IPS DF 4.7 (cell line): ENCODE measurements at regions not wholly inside any gene's neighbourhood (a gene's known extent, or its start where the extent isn't known, plus 50 kb on each side); places are given as distances from the start of the nearest gene placed in this dataset.
A peak's percentile ranks its signal among the peaks of the same experiment; 100 is the strongest.
"Not testable (repeated sequence)": the region's sequence is repeated elsewhere in the genome, so short reads cannot be mapped to it uniquely, and the experiment has no call there.

Experiments used
- DNase-seq: peaks from one replicate; pipeline ENCODE4 v3.0.0-alpha.2; 2013; ENCODE audit warnings: low spot score; ENCODE audit errors: extremely low read depth

DNA sequence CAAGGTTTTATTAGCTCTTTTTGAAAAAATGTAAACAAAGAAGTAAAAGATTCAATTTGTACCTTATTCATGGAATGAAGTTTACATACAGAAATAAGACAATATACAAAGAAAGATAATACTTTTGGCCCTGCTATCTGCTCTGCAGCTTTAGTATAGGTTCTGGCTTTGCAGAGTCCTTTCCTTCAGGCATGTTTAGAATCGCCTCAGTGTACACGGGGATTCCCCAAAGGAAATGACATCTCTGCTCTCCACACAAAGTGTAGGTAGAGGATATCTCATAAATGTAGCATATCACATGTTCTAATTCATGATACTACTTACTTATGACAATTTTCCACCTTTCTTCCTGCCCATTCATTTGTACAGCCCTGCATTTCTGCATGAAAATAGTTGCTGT lies 222.6 kb upstream of the DPYD start:
- DNase-seq: no peak

- no peak for DNase-seq
These were observed 212.3 kb upstream of the DPYD start for GRCh38 chr1:98133131-98133530.

DNA sequence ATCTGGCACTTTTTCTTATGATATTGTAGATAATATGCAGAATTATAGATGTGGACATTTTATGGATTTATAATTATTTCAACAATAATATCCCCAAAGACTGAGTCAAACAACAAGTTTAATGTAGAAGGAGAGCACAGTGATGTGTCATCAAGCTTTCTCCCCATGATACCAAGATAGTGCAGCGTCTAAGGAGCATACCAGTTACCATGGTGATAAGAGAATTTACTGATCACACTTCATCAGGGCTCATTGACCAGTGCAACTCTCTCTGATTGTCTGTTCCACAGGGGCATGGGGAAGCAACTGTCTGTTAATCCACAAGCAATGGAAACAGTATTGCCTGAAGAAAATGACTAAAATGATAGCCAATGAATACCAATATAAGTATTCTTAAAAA lies 209.6 kb upstream of the DPYD start:
- no peak for DNase-seq

DNA sequence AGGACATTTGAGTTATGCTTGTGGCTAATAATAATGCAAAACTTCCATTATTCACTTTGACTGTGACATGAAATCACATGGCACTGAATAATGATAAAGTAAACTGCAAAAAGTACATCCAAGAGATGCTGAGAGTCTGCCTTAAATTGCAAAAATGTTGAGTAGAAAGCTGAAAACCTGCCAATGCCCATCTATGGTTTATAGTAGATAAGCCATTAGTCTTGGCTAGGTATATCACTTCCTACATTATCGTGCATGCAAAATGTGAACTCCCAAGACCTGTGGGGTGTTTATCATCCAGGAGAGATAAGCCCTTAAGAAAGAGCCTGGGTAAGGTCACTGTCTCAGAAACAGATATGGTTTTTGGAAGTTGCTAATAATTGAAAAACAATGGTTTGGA lies 208.7 kb upstream of the DPYD start:
- no peak for DNase-seq

GRCh38 chr1:98126740-98127139 lies 205.9 kb upstream of the DPYD start:
- DNase-seq: no peak

DNA sequence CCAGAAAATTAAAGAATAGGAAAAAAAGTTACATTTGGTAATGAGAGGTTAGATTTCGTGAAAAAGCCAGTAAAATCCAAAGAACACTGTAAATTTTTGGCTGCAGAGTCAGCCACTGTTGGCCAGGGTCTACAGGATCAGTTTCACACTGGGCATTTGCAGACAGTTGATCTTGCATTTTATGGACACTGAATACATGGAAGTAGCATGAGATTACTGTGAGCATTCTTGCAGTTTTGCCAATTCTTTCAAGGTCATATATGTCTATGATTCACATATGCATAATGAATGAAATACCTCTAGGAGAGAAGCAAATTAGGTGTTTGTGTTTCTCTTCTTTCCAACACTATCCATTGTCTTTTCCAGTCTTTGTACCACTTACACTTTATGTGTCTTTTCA lies 200.8 kb upstream of the DPYD start:
- no peak for DNase-seq

GRCh38 chr1:98119796-98120195 lies 199.0 kb upstream of the DPYD start:
- no peak for DNase-seq

GRCh38 chr1:98113811-98114210 lies 193.0 kb upstream of the DPYD start:
- no peak for DNase-seq

DNA sequence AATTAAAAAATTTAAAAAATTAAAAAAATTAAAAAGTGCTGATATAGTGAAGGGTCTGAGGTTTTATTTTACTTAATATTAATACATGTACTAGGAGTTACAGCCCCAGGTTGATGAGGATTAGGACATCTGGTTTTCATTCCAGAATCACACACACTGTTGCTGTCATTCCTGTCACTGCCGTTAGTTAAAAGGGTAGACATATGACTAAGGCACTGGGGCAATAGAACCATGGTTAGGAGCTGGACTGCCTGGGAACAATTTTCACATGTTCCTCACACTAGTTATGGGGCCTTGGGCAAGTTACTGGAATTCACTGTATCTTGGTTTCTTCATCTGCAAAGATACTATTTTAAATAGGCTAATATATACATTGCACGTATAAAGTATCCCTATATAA lies 191.8 kb upstream of the DPYD start:
- no peak for DNase-seq

DNA sequence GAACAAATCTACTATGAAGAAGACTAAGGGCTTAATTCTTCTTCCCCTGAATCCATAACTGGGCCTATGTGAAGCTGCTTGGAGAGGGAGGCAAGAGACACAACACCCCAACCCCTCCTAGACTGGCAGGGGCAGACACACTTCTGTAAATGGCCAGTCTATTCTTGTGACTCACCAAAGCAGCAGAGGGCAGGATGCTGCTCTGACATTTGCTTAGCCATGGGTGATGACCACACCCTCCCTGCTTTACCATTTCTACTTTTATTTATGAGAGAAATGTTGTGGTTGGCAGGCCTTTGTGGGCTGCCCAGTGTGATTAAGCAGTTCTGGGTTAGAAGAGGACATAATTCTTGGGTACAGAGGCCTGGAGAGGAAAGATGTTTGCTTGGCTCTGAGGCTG lies 189.8 kb upstream of the DPYD start:
- no peak for DNase-seq

DNA sequence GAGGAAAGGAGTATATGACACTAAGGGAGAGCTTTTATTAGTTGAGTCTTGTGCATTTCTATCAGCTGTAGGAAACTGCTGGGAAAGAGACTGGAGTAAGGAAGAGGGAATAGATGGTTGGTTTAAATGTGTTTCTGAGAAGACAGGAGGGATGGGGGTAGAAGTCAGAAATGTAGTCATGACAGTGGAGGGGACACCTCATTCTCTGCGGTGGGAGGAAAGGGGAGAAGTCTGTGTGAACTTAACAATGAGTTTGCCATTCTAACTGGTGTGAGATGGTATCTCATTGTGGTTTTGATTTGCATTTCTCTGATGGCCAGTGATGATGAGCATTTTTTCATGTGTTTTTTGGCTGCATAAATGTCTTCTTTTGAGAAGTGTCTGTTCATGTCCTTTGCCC lies 187.5 kb upstream of the DPYD start:
- DNase-seq: not testable (repeated sequence)

- no peak for DNase-seq
These were observed 186.4 kb upstream of the DPYD start for GRCh38 chr1:98107256-98107655.

DNA sequence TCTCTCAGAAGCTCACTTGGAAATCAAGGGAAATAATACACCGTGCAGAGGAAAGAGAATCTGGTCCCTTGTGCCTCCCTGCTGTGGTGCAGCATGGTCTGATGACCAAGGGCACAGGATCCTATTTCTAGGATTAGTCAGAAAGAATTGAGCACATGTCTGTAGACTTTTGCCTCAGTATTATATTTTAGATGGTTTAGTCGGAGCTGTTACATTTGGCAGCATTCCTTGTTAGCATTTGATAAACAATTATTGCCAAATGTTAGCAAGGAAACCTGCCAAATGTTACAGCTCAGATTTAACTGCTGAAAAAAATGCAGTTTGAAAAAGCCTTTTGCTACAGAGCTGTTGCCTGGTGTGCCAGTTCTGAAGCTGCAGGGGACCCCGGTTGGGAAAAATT lies 183.5 kb upstream of the DPYD start:
- DNase-seq: no peak

DNA sequence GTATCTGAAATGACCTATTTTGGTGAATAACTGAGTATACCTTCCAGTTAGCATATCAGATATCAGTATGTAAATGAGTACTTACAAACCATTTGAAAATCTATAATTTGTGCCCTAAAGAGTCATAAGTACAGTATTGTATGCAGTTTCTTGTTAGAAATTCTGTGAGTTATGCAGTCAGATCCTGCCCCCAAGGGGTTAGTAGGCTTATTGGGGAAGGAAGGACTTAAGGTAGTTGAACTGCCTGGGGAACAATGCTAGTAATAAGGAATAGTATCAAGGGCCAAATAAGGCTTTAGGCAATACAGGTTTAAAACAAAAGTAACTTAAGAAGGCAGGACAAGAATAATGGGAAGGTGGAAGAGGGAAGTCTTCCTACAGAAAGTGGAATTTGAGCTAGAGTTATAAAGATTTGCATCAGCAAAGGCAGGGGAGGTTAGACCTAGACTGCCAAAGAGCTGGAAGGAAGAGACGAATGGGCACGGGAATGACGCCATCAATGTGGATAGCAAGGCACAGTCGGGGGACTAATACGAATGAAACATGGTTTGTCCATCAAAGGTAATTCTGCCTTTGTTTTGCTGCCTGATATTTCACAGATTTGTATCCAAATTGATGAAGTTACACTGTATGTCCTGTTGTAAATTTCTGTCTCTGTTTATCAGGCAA lies 182.9 kb upstream of the DPYD start:
- DNase-seq: no peak

DNA sequence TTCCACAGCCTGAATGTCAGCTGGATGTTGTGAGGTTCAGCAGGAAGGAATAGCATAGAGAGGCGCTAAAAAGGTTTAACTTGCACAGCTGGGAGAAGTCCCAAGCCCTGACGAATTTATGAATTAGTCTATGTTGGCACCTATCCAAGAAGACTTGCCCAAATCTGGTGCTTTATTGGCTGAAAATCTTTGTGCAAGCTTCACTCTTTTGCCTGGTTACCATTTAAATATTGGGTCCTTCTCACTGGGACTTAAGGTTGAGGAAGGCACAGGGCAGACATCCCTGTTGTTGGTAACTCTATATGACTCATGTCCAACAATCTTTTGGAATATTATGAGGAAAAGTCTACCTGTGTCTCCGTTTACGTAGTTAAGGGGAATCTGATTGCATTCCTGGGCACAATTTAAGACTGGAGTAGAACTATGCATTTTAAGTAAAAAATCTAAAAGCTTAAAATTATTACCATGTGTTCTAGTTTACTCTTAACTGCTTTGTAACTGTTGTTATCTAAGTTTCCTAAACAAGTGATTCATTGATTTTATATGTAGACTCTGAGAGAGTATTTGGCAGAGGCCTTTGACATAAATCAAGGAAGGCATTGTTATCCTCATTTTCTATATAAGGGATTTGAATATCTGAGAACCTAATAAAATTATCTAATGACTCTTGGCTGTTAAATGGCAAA lies 181.7 kb upstream of the DPYD start:
- no peak for DNase-seq

DNA sequence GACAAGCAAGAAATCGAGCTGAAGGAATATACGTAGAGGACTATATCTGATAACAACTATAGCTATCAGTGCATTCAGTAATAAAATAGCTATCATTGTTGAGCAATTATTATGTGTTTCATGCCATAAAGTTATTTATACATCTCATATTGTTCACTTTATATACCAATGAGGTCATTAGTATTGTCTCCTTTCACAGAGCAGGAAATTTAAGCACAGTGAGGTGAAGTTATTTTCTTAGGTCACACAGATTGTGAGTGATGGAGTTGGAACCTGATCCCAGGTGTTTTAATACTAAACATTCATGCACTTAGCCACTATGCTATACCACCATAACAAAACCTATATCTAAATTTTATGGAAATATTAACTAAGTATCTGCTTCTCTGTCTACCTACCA lies 180.5 kb upstream of the DPYD start:
- no peak for DNase-seq

DNA sequence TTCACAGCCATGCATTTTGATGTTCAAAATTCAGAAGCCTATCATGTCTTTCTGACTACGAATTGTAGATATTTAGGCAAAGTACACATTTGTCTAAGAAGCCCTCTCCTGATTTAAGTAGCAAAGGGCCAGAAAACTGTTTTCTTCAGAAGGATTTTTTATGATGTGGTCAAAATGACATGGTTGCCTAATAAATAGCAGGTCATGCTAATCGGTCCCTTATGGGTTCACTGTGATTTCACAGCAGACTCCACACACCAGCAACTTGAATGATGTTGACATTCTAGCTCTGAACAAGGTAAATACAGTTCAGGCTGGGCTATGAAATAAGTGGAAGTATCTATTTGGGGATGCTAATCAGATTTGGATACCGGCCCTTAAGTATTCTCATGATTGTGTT lies 178.7 kb upstream of the DPYD start:
- no peak for DNase-seq

DNA sequence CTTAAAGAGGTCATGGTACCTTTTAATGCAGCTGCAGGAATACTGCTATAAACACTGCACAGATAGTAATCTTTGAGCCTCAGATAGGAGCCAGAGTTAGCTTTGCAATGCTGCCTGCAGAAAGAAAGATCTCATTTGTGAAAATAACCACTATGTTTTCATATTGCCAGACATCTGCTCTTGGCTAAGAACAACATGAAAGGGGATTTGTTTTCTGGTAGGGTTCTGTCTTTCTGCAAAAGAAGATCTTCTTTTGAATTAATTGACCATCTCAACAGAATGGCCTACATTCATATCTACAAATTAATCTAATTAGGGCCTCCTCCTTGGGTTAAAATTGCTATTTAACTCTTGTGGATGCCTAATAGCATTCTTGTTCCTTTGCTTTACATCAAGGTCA lies 177.6 kb upstream of the DPYD start:
- no peak for DNase-seq

- no peak for DNase-seq
These were observed 169.5 kb upstream of the DPYD start for GRCh38 chr1:98090351-98090750.

DNA sequence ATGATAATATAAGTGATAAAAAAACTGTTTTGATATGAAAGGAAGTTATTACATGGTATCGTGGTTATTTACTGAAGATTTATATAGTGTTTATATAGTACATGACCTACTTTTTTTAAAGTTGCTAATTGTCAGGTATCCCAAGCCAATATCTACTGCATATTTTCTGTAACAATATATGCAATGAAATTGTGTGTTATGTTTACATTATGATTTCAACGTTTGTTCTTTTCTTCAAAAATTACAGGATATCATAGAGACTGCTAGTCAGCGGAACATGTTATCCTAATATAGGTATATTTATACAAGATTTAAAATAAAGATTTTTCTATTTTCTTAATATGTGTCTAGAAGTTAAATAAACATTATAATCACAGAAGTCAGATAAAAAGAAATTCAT lies 167.5 kb upstream of the DPYD start:
- no peak for DNase-seq

DNA sequence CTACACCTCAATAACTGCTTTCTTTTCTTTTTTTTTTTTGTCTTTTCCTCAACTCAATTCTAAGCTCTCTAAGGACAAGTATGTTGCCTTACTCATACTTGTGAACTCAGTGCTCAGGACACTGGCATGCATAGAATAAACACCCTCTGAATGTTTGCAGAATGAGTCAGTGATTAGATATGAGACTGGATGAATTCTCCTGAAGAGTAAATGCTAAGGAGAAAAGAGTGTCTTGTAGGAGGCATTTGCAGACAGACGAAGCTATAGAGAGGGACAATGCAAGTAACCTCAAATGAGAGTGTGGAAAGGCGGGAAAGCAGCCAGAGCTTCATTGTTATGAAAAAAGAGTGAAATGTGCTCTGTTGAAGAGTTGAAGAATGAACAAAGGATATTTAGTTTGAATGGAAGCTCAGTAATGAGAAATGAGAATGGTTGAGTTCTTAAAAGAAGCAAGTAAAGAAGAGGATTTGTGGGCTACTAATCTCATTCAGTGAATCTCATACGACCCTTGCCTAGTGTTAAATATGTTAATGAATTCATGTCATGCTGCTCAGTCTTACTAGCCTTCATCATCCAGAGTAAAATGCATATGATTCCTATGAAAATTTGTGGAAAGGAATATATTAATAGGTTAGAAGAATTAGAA lies 166.1 kb upstream of the DPYD start:
- DNase-seq: peak; percentile 30

DNA sequence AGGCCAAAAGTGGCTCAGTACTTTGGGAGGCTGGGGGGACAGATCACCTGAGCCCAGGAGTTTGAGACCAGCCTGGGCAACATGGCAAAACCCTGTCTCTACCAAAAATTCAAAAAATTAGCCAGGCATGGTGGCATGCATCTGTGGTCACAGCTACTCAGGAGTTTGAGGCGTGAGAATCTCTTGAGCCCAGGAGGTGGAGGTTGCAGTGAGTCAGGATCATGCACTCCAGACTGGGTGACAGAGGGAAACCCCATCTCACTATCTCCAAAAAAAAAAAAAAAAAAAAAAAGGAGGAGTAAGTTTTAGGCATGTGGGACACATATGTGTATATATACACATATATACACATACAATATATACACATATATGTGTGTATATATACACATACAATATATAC lies 165.3 kb upstream of the DPYD start:
- DNase-seq: no peak

- DNase-seq: no peak
These were observed 163.4 kb upstream of the DPYD start for GRCh38 chr1:98084188-98084587.
